ENCODE measurements at regions not wholly inside any gene's neighbourhood (a gene's known extent, or its start where the extent isn't known, plus 50 kb on each side); places are given as distances from the start of the nearest gene placed in this dataset.

DNA sequence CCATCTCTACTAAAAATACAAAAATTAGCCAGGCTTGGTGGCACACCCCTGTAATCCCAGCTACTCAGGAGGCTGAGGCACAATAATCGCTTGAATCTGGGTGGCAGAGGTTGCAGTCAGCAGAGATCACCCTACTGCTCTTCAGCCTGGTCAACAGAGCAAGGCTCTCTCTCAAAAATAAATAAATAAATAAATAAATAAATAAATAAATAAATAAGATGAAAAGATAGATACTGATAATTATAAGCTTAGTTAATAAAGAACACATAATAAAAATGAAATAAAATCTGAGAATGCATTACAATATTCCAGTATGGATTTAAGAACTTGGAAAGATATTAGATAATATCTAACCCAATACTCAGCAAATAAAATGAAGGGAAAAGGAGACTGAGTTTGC lies 235.9 kb upstream of the DAB1 start:
- no peak overlapping the region for H3K4me3 ChIP-seq (ENCODE audit: low read length)
- no peak for DNase-seq (ENCODE audit: low read depth)
- TF ChIP-seq, protein P1, sequence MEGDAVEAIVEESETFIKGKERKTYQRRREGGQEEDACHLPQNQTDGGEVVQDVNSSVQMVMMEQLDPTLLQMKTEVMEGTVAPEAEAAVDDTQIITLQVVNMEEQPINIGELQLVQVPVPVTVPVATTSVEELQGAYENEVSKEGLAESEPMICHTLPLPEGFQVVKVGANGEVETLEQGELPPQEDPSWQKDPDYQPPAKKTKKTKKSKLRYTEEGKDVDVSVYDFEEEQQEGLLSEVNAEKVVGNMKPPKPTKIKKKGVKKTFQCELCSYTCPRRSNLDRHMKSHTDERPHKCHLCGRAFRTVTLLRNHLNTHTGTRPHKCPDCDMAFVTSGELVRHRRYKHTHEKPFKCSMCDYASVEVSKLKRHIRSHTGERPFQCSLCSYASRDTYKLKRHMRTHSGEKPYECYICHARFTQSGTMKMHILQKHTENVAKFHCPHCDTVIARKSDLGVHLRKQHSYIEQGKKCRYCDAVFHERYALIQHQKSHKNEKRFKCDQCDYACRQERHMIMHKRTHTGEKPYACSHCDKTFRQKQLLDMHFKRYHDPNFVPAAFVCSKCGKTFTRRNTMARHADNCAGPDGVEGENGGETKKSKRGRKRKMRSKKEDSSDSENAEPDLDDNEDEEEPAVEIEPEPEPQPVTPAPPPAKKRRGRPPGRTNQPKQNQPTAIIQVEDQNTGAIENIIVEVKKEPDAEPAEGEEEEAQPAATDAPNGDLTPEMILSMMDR (conservative IDR thresholded peaks at IDR 0.05; ENCODE audit: low read length): no peak

DNA sequence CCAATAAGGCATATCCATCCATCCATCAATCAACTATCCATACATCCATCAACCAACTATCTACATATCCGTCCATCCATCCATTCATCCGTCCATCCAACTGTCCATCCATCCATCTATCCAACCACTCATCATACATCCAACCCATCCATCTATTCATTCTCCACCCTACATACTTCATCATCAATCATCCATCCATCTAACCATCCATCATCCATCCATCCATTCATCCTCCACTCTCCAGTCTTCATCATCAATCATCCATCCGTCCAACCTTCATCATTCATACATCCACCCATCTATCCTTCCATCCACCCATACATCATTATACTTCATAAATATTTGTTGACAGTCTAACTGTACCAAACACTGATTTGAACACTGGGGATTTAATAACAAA lies 231.3 kb upstream of the DAB1 start:
- TF ChIP-seq, protein P1 (conservative IDR thresholded peaks at IDR 0.05; ENCODE audit: low read length): no peak
- no peak for DNase-seq (ENCODE audit: low read depth)
- no peak overlapping the region for H3K4me3 ChIP-seq (ENCODE audit: low read length)

DNA sequence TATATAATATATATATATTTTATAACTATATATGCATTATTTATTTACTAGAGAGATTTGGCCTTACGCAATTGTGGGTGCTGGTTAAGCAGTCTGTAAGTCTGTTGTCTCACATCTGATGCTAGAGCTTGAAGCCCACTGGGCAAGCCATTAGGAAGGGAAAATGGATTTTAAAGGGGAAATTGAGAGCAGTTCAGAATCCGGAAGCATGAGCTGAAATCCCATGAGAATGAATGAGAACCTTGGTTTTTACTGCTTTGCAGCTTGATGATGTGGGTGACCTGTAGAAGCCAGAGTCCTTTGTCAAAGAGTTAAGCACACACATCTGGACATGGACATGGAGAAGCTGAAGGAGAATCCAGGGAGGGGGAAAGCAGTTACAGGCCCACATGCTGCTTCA lies 220.8 kb upstream of the DAB1 start:
- TF ChIP-seq, protein P1 (conservative IDR thresholded peaks at IDR 0.05; ENCODE audit: low read length): no peak
- no peak for DNase-seq (ENCODE audit: low read depth)
- no peak overlapping the region for H3K4me3 ChIP-seq (ENCODE audit: low read length)

DNA sequence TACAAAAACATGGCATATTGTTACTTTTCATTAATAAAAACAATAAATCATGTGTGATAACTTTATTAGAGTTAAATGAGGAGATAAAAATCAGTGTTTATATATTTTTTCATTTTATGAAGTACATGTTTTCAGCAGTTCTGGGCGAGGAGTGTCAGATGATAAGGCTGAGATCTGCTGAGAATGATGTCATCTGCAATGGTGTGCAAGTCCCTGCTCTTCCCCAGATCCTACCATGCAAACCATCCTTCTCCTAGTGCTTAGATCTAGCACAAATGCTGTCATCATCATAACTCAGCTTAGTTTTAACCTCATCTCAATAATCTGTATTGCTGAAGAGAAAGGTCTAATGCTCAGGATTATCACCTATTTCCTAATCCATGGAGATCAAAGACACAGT lies 214.4 kb upstream of the DAB1 start:
- TF ChIP-seq, protein P1 (conservative IDR thresholded peaks at IDR 0.05; ENCODE audit: low read length): no peak
- H3K4me3 ChIP-seq (ENCODE audit: low read length): no peak overlapping the region
- no peak for DNase-seq (ENCODE audit: low read depth)

DNA sequence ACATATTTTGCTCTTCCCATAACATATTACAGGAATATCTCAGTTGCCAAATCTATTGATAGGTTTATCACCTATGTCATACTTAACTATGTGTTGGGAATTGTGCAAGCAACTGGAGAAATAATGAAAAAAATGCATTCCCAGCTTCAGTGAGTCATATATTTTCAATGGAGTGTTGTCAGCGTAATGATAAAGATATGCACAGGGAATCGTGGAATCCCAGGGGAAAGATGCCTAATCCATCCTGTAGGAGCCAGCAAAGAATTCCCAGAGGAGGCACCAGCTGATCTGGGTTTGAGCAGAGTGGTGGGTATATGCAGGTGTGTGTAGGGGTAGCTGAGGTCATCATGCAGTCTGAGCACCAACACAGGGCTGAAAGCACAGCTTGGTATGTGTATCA lies 213.3 kb upstream of the DAB1 start:
- DNase-seq (ENCODE audit: low read depth): peak; percentile 73
- no peak overlapping the region for H3K4me3 ChIP-seq (ENCODE audit: low read length)
- TF ChIP-seq, protein P1 (conservative IDR thresholded peaks at IDR 0.05; ENCODE audit: low read length): no peak; the same call in 1 of the 2 replicates

DNA sequence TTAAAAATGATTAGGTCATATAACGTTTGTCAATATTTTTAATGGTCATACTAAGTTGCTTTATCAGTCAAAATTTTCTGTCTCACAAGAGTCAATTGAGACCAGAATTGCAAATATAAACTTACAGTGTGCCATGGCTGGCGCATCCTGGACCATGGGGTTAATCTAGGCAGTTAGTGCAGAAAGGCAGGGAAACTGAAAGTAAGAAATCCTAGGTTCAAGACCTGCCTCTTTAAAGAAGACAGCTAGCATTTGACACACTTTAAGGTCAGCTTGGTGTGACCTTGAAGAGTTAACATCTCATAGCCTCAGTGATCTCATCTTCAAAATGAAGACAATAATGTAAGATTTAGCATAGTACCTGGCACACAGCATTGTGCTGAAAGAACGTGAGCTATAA lies 210.0 kb upstream of the DAB1 start:
- H3K4me3 ChIP-seq (ENCODE audit: low read length): no peak overlapping the region
- TF ChIP-seq, protein P1 (conservative IDR thresholded peaks at IDR 0.05; ENCODE audit: low read length): no peak
- DNase-seq (ENCODE audit: low read depth): no peak

DNA sequence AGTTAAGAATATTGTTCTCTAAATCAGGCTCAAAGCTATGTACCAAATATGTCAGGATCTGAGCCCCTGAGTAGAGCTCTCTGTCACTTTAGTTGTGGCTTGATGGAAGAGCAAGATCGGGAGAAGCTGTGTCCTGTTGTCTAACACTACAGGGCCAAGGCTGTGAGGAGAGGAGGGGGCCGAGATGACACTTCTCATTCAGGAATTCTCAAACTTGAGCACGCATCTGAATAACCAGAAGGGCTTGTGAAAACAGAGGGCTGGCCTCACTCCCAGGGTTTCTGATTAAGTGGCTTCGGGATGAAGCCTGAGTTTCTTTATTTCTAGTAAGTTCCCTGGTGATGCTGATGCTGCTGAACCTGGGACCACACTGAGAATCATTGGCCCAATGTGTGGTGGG lies 209.2 kb upstream of the DAB1 start:
- DNase-seq (ENCODE audit: low read depth): no peak
- TF ChIP-seq, protein P1 (conservative IDR thresholded peaks at IDR 0.05; ENCODE audit: low read length): no peak
- H3K4me3 ChIP-seq (ENCODE audit: low read length): no peak overlapping the region
